H9 (cell line): ENCODE measurements at regions not wholly inside any gene's neighbourhood (a gene's known extent, or its start where the extent isn't known, plus 50 kb on each side); places are given as distances from the start of the nearest gene placed in this dataset.

ENCODE experiments used
- DNase-seq: peaks from one replicate; pipeline ENCODE4 v3.0.0-alpha.2; 2017
- H2AFZ ChIP-seq: one replicate; pipeline ENCODE4 v1.6.1; 2013; ENCODE audit warnings: mild to moderate bottlenecking, low read length, control low read depth, moderate library complexity
- H2AK5ac ChIP-seq: 2 replicates; pipeline ENCODE4 v1.6.1; 2013; ENCODE audit warnings: low read length, control low read depth, mixed read lengths; ENCODE audit not compliant: insufficient read length
- H2BK120ac ChIP-seq: one replicate; pipeline ENCODE4 v1.6.1; 2013; ENCODE audit warnings: low read depth, mild to moderate bottlenecking, low read length, control low read depth, inconsistent platforms; ENCODE audit not compliant: poor library complexity, severe bottlenecking
- H2BK12ac ChIP-seq: 2 replicates; pipeline ENCODE4 v1.6.1; 2013; ENCODE audit warnings: low read length, control low read depth, mixed read lengths, low read depth; ENCODE audit not compliant: insufficient read length
- H2BK15ac ChIP-seq: 2 replicates; pipeline ENCODE4 v1.6.1; 2013; ENCODE audit warnings: low read depth, low read length, control low read depth
- H2BK20ac ChIP-seq: one replicate; pipeline ENCODE4 v1.6.1; 2013; ENCODE audit warnings: low read depth, mild to moderate bottlenecking, low read length, control low read depth, inconsistent platforms; ENCODE audit not compliant: poor library complexity, severe bottlenecking
- H2BK5ac ChIP-seq: 2 replicates; pipeline ENCODE4 v1.6.1; 2013; ENCODE audit warnings: low read length, control low read depth, mixed read lengths; ENCODE audit not compliant: insufficient read length
- H3K14ac ChIP-seq: 2 replicates; pipeline ENCODE4 v1.6.1; 2013; ENCODE audit warnings: low read length, control low read depth; ENCODE audit not compliant: insufficient read depth
- H3K18ac ChIP-seq: 2 replicates; pipeline ENCODE4 v1.6.1; 2013; ENCODE audit warnings: low read depth, mild to moderate bottlenecking, mixed read lengths, low read length, control low read depth; ENCODE audit not compliant: insufficient read length
- H3K23ac ChIP-seq: 2 replicates; pipeline ENCODE4 v1.6.1; 2013; ENCODE audit warnings: low read length, control low read depth, mixed read lengths, low read depth; ENCODE audit not compliant: insufficient read length
- H3K23me2 ChIP-seq: 2 replicates; pipeline ENCODE4 v1.6.1; 2013; ENCODE audit warnings: low read depth, mild to moderate bottlenecking, mixed read lengths, low read length, control low read depth; ENCODE audit not compliant: insufficient read length, poor library complexity, severe bottlenecking
- H3K27ac ChIP-seq: 2 replicates; pipeline ENCODE4 v1.5.1; 2013; ENCODE audit warnings: low read length, control low read depth, mixed read lengths, low read depth; ENCODE audit not compliant: insufficient read length
- H3K27me3 ChIP-seq: 2 replicates; pipeline ENCODE4 v1.6.1; 2013; ENCODE audit warnings: low read length, control low read depth, inconsistent platforms; ENCODE audit not compliant: insufficient read depth
- H3K4ac ChIP-seq: 2 replicates; pipeline ENCODE4 v1.6.1; 2013; ENCODE audit warnings: low read depth, mild to moderate bottlenecking, control low read depth, inconsistent platforms, low read length, moderate library complexity
- H3K4me1 ChIP-seq: 2 replicates; pipeline ENCODE4 v1.6.1; 2013; ENCODE audit warnings: low read length, control low read depth, inconsistent platforms; ENCODE audit not compliant: insufficient read depth
- H3K4me2 ChIP-seq: 2 replicates; pipeline ENCODE4 v1.6.1; 2013; ENCODE audit warnings: low read length, control low read depth, mixed read lengths; ENCODE audit not compliant: insufficient read length, insufficient read depth
- H3K56ac ChIP-seq: 2 replicates; pipeline ENCODE4 v1.6.1; 2013; ENCODE audit warnings: low read depth, mild to moderate bottlenecking, mixed read lengths, low read length, control low read depth; ENCODE audit not compliant: insufficient read length
- H3K79me1 ChIP-seq: 2 replicates; pipeline ENCODE4 v1.6.1; 2013; ENCODE audit warnings: low read depth, mild to moderate bottlenecking, moderate library complexity, low read length, control low read depth, inconsistent platforms; ENCODE audit not compliant: insufficient read depth, poor library complexity, severe bottlenecking
- H3K79me2 ChIP-seq: 2 replicates; pipeline ENCODE4 v1.6.1; 2013; ENCODE audit warnings: low read length, control low read depth, inconsistent platforms; ENCODE audit not compliant: insufficient read depth
- H3K9ac ChIP-seq: 2 replicates; pipeline ENCODE4 v1.6.1; 2013; ENCODE audit warnings: low read length, control low read depth, mixed read lengths; ENCODE audit not compliant: insufficient read length; ENCODE audit errors: extremely low read depth
- H3K9me3 ChIP-seq: one replicate; pipeline ENCODE4 v1.6.1; 2013; ENCODE audit warnings: low read depth, low read length, inconsistent platforms; ENCODE audit not compliant: control insufficient read depth
- H3T11ph ChIP-seq: one replicate; pipeline ENCODE4 v1.6.1; 2013; ENCODE audit warnings: mild to moderate bottlenecking, low read length, control low read depth, inconsistent platforms
- H4K20me1 ChIP-seq: one replicate; pipeline ENCODE4 v1.6.1; 2013; ENCODE audit not compliant: control insufficient read depth, insufficient read length, insufficient read depth
- H4K5ac ChIP-seq: 2 replicates; pipeline ENCODE4 v1.6.1; 2013; ENCODE audit warnings: low read depth, mild to moderate bottlenecking, mixed read lengths, low read length, control low read depth; ENCODE audit not compliant: insufficient read length
- H4K8ac ChIP-seq: replicated peaks from 2 replicates; pipeline ENCODE4 v1.6.1; 2013; ENCODE audit warnings: low read length, control low read depth, mixed read lengths, low read depth; ENCODE audit not compliant: insufficient read length
- H4K91ac ChIP-seq: 2 replicates; pipeline ENCODE4 v1.6.1; 2013; ENCODE audit warnings: low read depth, mild to moderate bottlenecking, moderate library complexity, mixed read lengths, low read length, control low read depth; ENCODE audit not compliant: insufficient read length
- H3K27ac Mint-ChIP-seq, 3 experiments: 2 replicates in 2 of 3; 3 replicates in 1 of 3; pipeline ENCODE4 v1.8.0; 2020 to 2021; ENCODE audit warnings: mixed read lengths in 3 of 3, mild to moderate bottlenecking in 1 of 3, moderate library complexity in 1 of 3
- H3K27me3 Mint-ChIP-seq: 2 replicates; pipeline ENCODE4 v1.8.0; 2021; ENCODE audit warnings: low read depth, mild to moderate bottlenecking, moderate library complexity, mixed read lengths
- H3K36me3 Mint-ChIP-seq, 3 experiments: 2 replicates in 2 of 3; 3 replicates in 1 of 3; pipeline ENCODE4 v1.8.0; 2020 to 2021; ENCODE audit warnings: low read depth in 3 of 3, mixed read lengths in 3 of 3; ENCODE audit not compliant: insufficient read depth in 1 of 3
- H3K4me1 Mint-ChIP-seq, 2 experiments: 2 replicates each; pipeline ENCODE4 v1.8.0; 2020; ENCODE audit warnings: mixed read lengths in 2 of 2
- H3K4me3 Mint-ChIP-seq, 2 experiments: 2 replicates in 1 of 2; 3 replicates in 1 of 2; pipeline ENCODE4 v1.8.0; 2020 to 2021; ENCODE audit warnings: mild to moderate bottlenecking in 2 of 2, mixed read lengths in 2 of 2, moderate library complexity in 1 of 2
- H3K9me3 Mint-ChIP-seq, 2 experiments: 2 replicates in 1 of 2; 3 replicates in 1 of 2; pipeline ENCODE4 v1.8.0; 2020; ENCODE audit warnings: mild to moderate bottlenecking in 2 of 2, mixed read lengths in 2 of 2, moderate library complexity in 1 of 2
- CTCF ChIP-seq: fragments of 200-600 bp; sonication (generic); conservative IDR thresholded peaks from 3 replicates; pipeline ENCODE4 v1.8.0; 2021; ENCODE audit warnings: antibody characterized with exemption, mild to moderate bottlenecking
- WGBS: extraction: QIAGEN DNeasy Blood & Tissue Kit; methylation state at CpG from one replicate; pipeline ENCODE4 v1.1.7; 2013; ENCODE audit warnings: missing lambda C conversion rate, low lambda C conversion rate, mixed read lengths; ENCODE audit not compliant: insufficient read length; ENCODE audit errors: extremely low coverage; 5-methylcytosine and 5-hydroxymethylcytosine counted together

DNA sequence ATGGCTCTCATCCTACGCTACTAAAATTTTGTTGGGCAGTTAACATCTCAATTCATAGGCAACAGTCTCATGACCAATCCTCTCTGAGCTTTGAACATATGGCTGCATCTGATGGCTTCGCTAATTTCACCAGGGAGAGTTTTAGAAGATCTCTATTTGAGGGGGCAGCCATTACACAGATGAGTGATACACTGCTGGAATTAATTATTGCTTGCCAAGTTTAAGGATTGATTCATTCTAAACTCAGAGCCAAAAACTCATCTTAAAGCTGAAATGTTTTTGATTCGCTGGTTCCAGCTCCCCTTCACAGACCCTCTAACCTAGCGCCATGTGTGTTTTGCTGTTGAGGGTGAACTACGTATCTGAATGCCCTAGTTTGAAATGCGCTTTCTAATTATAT lies 519.9 kb upstream of the WWC1 start:
- Mint-ChIP-seq H3K27ac (no peak overlapping the region), H3K4me3 (no peak overlapping the region), H3K27me3 (no peaks in the 10 kb centered on the region), H3K9me3 (peaks cover 5 to 8% of the 10 kb centered on the region in 2 experiments; a peak in 3 of 5 replicates), H3K4me1 (peaks cover 6 to 10% of the 10 kb centered on the region in 2 experiments), H3K36me3 (peaks cover 0 to 3% (median 0%) of the 10 kb centered on the region in 3 experiments; a peak in 1 of 7 replicates)
- H3K56ac ChIP-seq = no peak overlapping the region
- no peaks in the 10 kb centered on the region for H3K23me2 ChIP-seq
- H3K27me3 ChIP-seq = no peaks in the 10 kb centered on the region
- no peak overlapping the region for H2BK5ac ChIP-seq
- H4K5ac ChIP-seq = no peak overlapping the region
- TF ChIP-seq CTCF = no peak
- no peak overlapping the region for H2AFZ ChIP-seq
- H3K79me1 ChIP-seq = no peaks in the 10 kb centered on the region
- H2BK120ac ChIP-seq = no peak overlapping the region
- H3K79me2 ChIP-seq = no peaks in the 10 kb centered on the region
- no peak overlapping the region for H2BK12ac ChIP-seq
- no peak overlapping the region for H3K27ac ChIP-seq
- no peak overlapping the region for H3K23ac ChIP-seq
- peaks cover 2% of the 10 kb centered on the region; the same call in 1 of the 2 replicates for H3K4me1 ChIP-seq
- no peak overlapping the region for H3T11ph ChIP-seq
- H2AK5ac ChIP-seq = no peak overlapping the region
- no peak overlapping the region for H3K4ac ChIP-seq
- H3K9ac ChIP-seq = no peak overlapping the region
- no peaks in the 10 kb centered on the region for H3K9me3 ChIP-seq
- H3K18ac ChIP-seq = no peak overlapping the region
- no peak overlapping the region for H4K8ac ChIP-seq
- no CpG with 5 or more reads among the region's 6 CpGs for WGBS
- no peak overlapping the region for H2BK15ac ChIP-seq
- H4K91ac ChIP-seq = no peak overlapping the region
- no peak overlapping the region for H3K4me2 ChIP-seq
- H3K14ac ChIP-seq = no peak overlapping the region
- no peaks in the 10 kb centered on the region for H4K20me1 ChIP-seq
- H2BK20ac ChIP-seq = no peak overlapping the region
- DNase-seq = no peak
